ENCODE measurements at regions not wholly inside any gene's neighbourhood (a gene's known extent, or its start where the extent isn't known, plus 50 kb on each side); places are given as distances from the start of the nearest gene placed in this dataset.

- TF ChIP-seq CTCF (IDR thresholded peaks at IDR 0.05): no peak
- TF ChIP-seq POLR2A (IDR thresholded peaks at IDR 0.05): no peak
- no peak for TF ChIP-seq EP300 (IDR thresholded peaks at IDR 0.05)
- no peak for TF ChIP-seq POLR2AphosphoS5 (IDR thresholded peaks at IDR 0.05)
These were observed 423.1 kb upstream of the PITX2 start for GRCh38 chr4:111045992-111046391.
